Neural cell (in vitro differentiated cells): ENCODE measurements at regions not wholly inside any gene's neighbourhood (a gene's known extent, or its start where the extent isn't known, plus 50 kb on each side); places are given as distances from the start of the nearest gene placed in this dataset.

Source experiments
- CTCF ChIP-seq: fragments of 450-650 bp; IDR thresholded peaks from 2 replicates; pipeline ENCODE4 v1.5.1; 2014; ENCODE audit warnings: antibody characterized with exemption, mild to moderate bottlenecking, moderate library complexity; ENCODE audit not compliant: poor library complexity, severe bottlenecking
- EZH2 ChIP-seq: fragments of 200-600, 300-800 bp; shearing (Covaris generic), sonication (generic); IDR thresholded peaks from 2 replicates; pipeline ENCODE4 v1.6.1; 2014; ENCODE audit warnings: antibody characterized with exemption, low read length, borderline replicate concordance, mild to moderate bottlenecking; ENCODE audit not compliant: insufficient read depth, poor library complexity, severe bottlenecking
- MXI1 ChIP-seq: fragments of 450-650 bp; conservative IDR thresholded peaks from 2 replicates; pipeline ENCODE4 v1.6.1; 2014; ENCODE audit warnings: antibody characterized with exemption, mild to moderate bottlenecking; ENCODE audit not compliant: poor library complexity, severe bottlenecking
- RAD21 ChIP-seq: fragments of 450-650 bp; conservative IDR thresholded peaks from 2 replicates; pipeline ENCODE4 v1.6.1; 2014; ENCODE audit warnings: antibody characterized with exemption, mild to moderate bottlenecking, moderate library complexity
- REST ChIP-seq: IDR thresholded peaks from 2 replicates; pipeline ENCODE4 v1.6.1; 2012; ENCODE audit warnings: borderline replicate concordance
- TAF1 ChIP-seq: IDR thresholded peaks from 2 replicates; pipeline ENCODE4 v1.6.1; 2012; ENCODE audit warnings: low read depth

GRCh38 chr21:15558884-15559283 is 170.9 kb upstream of the USP25 start:
- TF ChIP-seq TAF1 (no peak), CTCF (no peak), MXI1 (no peak), EZH2 (no peak), REST (no peak), RAD21 (no peak)
